A549 (cell line): ENCODE measurements at regions not wholly inside any gene's neighbourhood (a gene's known extent, or its start where the extent isn't known, plus 50 kb on each side); places are given as distances from the start of the nearest gene placed in this dataset.

Experiments used
- ATAC-seq, 2 experiments: fragments of 200-7000 bp in 1 of 2; fragments of >200 bp in 1 of 2; cut with Nextera tagmentation in 1 of 2; cut with Tn5 transposase in 1 of 2; 3 replicates each; pipeline versions ENCODE4 v1.8.0 to v1.9.1; 2018 to 2020; ENCODE audit warnings: mild to moderate bottlenecking in 1 of 2, moderate library complexity in 1 of 2
- CTCF ChIA-PET: fragments of 300-600 bp; sonication (Branson Sonifier 250); formaldehyde crosslinking; extraction: SDS; loops from one replicate; lab custom pipeline; 2021; ENCODE audit warnings: antibody characterized with exemption, inconsistent platforms; lab: Yijun Ruan, JAX
- POLR2A ChIA-PET: fragments of 350-600 bp; formaldehyde crosslinking; extraction: SDS; loops from one replicate; lab custom pipeline; 2021; ENCODE audit warnings: antibody characterized with exemption, inconsistent platforms; lab: Yijun Ruan, JAX
- DNase-seq, 2 experiments: peaks; one replicate each; pipeline versions ENCODE4 v3.0.0 to v3.0.0-alpha.2; 2011 to 2016; ENCODE audit warnings: low read depth in 1 of 2, low spot score in 1 of 2
- FAIRE-seq: peaks from 2 replicates; lab custom pipeline; 2011; peaks lifted over from hg19 to GRCh38; lab: Jason Lieb, UNC
- H3K27ac ChIP-seq, 2 experiments: fragments of >200 bp; sonication (Bioruptor Twin); formaldehyde crosslinking; 3 replicates each; pipeline ENCODE4 v1.5.1; 2016 to 2017
- H3K4me1 ChIP-seq: fragments of >200 bp; sonication (Bioruptor Twin); formaldehyde crosslinking; 3 replicates; pipeline ENCODE4 v1.6.1; 2016
- H3K4me2 ChIP-seq: fragments of >200 bp; sonication (Bioruptor Twin); formaldehyde crosslinking; 3 replicates; pipeline ENCODE4 v1.6.1; 2016
- H3K4me3 ChIP-seq: fragments of >200 bp; sonication (Bioruptor Twin); formaldehyde crosslinking; 3 replicates; pipeline ENCODE4 v1.5.1; 2016
- H3K9me3 ChIP-seq: fragments of >200 bp; sonication (Bioruptor Twin); formaldehyde crosslinking; 3 replicates; pipeline ENCODE4 v1.6.1; 2016
- BCL3 ChIP-seq: fragments of >200 bp; sonication (Bioruptor Twin); formaldehyde crosslinking; IDR thresholded peaks from 3 replicates; pipeline ENCODE4 v1.6.1; 2016
- CHD2 ChIP-seq: fragments of 150-350 bp; IDR thresholded peaks from 2 replicates; pipeline ENCODE4 v1.6.1; 2014; ENCODE audit warnings: low read length; ENCODE audit not compliant: partially characterized antibody
- EHF ChIP-seq: fragments of 250-450 bp; sonication (Bioruptor Pico); IDR thresholded peaks from 2 replicates; pipeline ENCODE4 v1.5.0; 2020; ENCODE audit warnings: mild to moderate bottlenecking
- ESRRA ChIP-seq: fragments of 150-350 bp; IDR thresholded peaks from 2 replicates; pipeline ENCODE4 v1.6.1; 2014; ENCODE audit warnings: mild to moderate bottlenecking, low read length, borderline replicate concordance
- FOSB ChIP-seq: fragments of 250-450 bp; sonication (Bioruptor Pico); IDR thresholded peaks from 2 replicates; pipeline ENCODE4 v1.5.0; 2020; ENCODE audit warnings: mild to moderate bottlenecking, moderate library complexity
- FOXS1 ChIP-seq: fragments of 250-450 bp; sonication (Bioruptor Pico); IDR thresholded peaks from 2 replicates; pipeline ENCODE4 v1.5.0; 2020; ENCODE audit warnings: mild to moderate bottlenecking, moderate library complexity
- HEYL ChIP-seq: fragments of 250-450 bp; sonication (Bioruptor Pico); IDR thresholded peaks from 2 replicates; pipeline ENCODE4 v1.8.0; 2021; ENCODE audit warnings: mild to moderate bottlenecking, moderate library complexity
- HMGXB4 ChIP-seq: fragments of 250-450 bp; sonication (Bioruptor Pico); IDR thresholded peaks from 2 replicates; pipeline ENCODE4 v1.5.0; 2021; ENCODE audit warnings: mild to moderate bottlenecking, moderate library complexity, borderline replicate concordance
- KDM1A ChIP-seq: fragments of 200-600 bp; sonication (generic); IDR thresholded peaks from 2 replicates; pipeline ENCODE4 v1.6.1; 2016; ENCODE audit warnings: low read depth, mild to moderate bottlenecking
- KDM5A ChIP-seq: fragments of 200-600 bp; sonication (generic); IDR thresholded peaks from 2 replicates; pipeline ENCODE4 v1.6.1; 2016; ENCODE audit warnings: antibody characterized with exemption, mild to moderate bottlenecking
- MAFK ChIP-seq: fragments of 450-650 bp; IDR thresholded peaks from 2 replicates; pipeline ENCODE4 v1.6.1; 2014; ENCODE audit not compliant: partially characterized antibody
- MAX ChIP-seq: IDR thresholded peaks from 2 replicates; pipeline ENCODE4 v1.6.1; 2012
- NPAS2 ChIP-seq: fragments of 250-450 bp; sonication (Bioruptor Pico); IDR thresholded peaks from 2 replicates; pipeline ENCODE4 v1.8.0; 2022; ENCODE audit warnings: mild to moderate bottlenecking, moderate library complexity, borderline replicate concordance
- PHF8 ChIP-seq: fragments of 200-600 bp; sonication (generic); IDR thresholded peaks from 2 replicates; pipeline ENCODE4 v1.6.1; 2016; ENCODE audit warnings: low read depth, mild to moderate bottlenecking, antibody characterized with exemption, moderate library complexity, borderline replicate concordance
- POLR2AphosphoS2 ChIP-seq: conservative IDR thresholded peaks from 2 replicates; pipeline ENCODE4 v1.6.1; 2012; ENCODE audit warnings: low read length, improper control_type of control experiment, inconsistent platforms
- RNF2 ChIP-seq: fragments of 200-600 bp; sonication (generic); IDR thresholded peaks from 2 replicates; pipeline ENCODE4 v1.6.1; 2016; ENCODE audit warnings: low read depth, mild to moderate bottlenecking, antibody characterized with exemption, moderate library complexity, borderline replicate concordance
- SREBF2 ChIP-seq: fragments of 450-650 bp; IDR thresholded peaks from 2 replicates; pipeline ENCODE4 v1.6.1; 2014; ENCODE audit warnings: mild to moderate bottlenecking, moderate library complexity
- USF2 ChIP-seq: fragments of 450-650 bp; IDR thresholded peaks from 2 replicates; pipeline ENCODE4 v1.6.1; 2014; ENCODE audit warnings: antibody characterized with exemption
- WGBS: methylation state at CpG from one replicate; pipeline ENCODE4 v1.1.6; 2017; ENCODE audit errors: missing lambda C conversion rate; 5-methylcytosine and 5-hydroxymethylcytosine counted together

- FAIRE-seq (no peak), ATAC-seq (no peak), DNase-seq (no peak)
- WGBS = 73% methylated on average over 5 of the region's 27 CpGs
- Histone ChIP-seq H3K4me2 (no peak overlapping the region), H3K4me1 (no peaks in the 10 kb centered on the region), H3K27ac (no peak overlapping the region), H3K9me3 (no peaks in the 10 kb centered on the region), H3K4me3 (no peak overlapping the region)
- TF ChIP-seq NPAS2 (CRISPR knock-in tag) (no peak), HMGXB4 (CRISPR knock-in tag) (no peak), FOSB (no peak), PHF8 (no peak), USF2 (no peak), SREBF2 (no peak), HEYL (no peak), ESRRA (no peak)
- POLR2A ChIA-PET = no interaction called here
- CTCF ChIA-PET = interaction anchor here (1.3 to 1.6 kb wide), 2 partner anchors 13 to 19 kb away, joined by 3 to 6 read pairs; no protein-coding TSS in a partner anchor
These were observed 55.9 kb upstream of the ECI2 start for GRCh38 chr6:4191271-4191721.

GRCh38 chr6:4189249-4189648, 53.9 kb upstream of the ECI2 start:
- no peak for FAIRE-seq
- DNase-seq = no peak
- no peak for TF ChIP-seq EHF (CRISPR knock-in tag)
- no peak for TF ChIP-seq FOXS1
- no peak for TF ChIP-seq MAFK
- no peak for TF ChIP-seq KDM5A
- TF ChIP-seq CHD2 = no peak
- TF ChIP-seq KDM1A = no peak
- TF ChIP-seq RNF2 = no peak
- TF ChIP-seq NPAS2 (CRISPR knock-in tag) = no peak
- TF ChIP-seq ESRRA = no peak
- WGBS = 80% methylated on average over 10 of the region's 10 CpGs
- H3K4me2 ChIP-seq = no peak overlapping the region
- ChIA-PET CTCF (interaction anchor here (1.1 to 1.5 kb wide), 2 partner anchors 21 to 33 kb away, joined by 3 read pairs; no protein-coding TSS in a partner anchor), POLR2A (no interaction called here)
- H3K4me3 ChIP-seq = no peak overlapping the region
- H3K4me1 ChIP-seq = no peaks in the 10 kb centered on the region
- H3K27ac ChIP-seq = no peak overlapping the region
- ATAC-seq = no peak
- H3K9me3 ChIP-seq = no peaks in the 10 kb centered on the region

- POLR2A ChIA-PET = no interaction called here
- no peak for ATAC-seq
These were observed 53.4 kb upstream of the ECI2 start for GRCh38 chr6:4188801-4189200.

More at GRCh38 chr6:4188801-4189200, 53.4 kb upstream of the ECI2 start:
- 95% methylated on average over 20 of the region's 25 CpGs for WGBS
- Histone ChIP-seq H3K4me1 (no peaks in the 10 kb centered on the region), H3K27ac (no peak overlapping the region), H3K4me3 (no peak overlapping the region), H3K9me3 (no peaks in the 10 kb centered on the region), H3K4me2 (no peak overlapping the region)
- FAIRE-seq (no peak), DNase-seq (no peak)
- TF ChIP-seq BCL3 (no peak), MAFK (no peak), MAX (no peak), POLR2AphosphoS2 (no peak)
- CTCF ChIA-PET = interaction anchor here (1.1 to 1.5 kb wide), 2 partner anchors 22 to 33 kb away, joined by 3 read pairs; no protein-coding TSS in a partner anchor
